K562 (cell line): ENCODE measurements at regions not wholly inside any gene's neighbourhood (a gene's known extent, or its start where the extent isn't known, plus 50 kb on each side); places are given as distances from the start of the nearest gene placed in this dataset.

Source experiments
- ATAC-seq: fragments of 200-7000 bp; cut with Tn5 transposase; 3 replicates; pipeline ENCODE4 v1.9.1; 2020; ENCODE audit warnings: moderate library complexity
- BruUV-seq: library from RNA; stranded (reverse); fragments of 400-500 nt; replicated peaks from 2 replicates; lab custom pipeline; 2021; lab: Mats Ljungman, UMichigan
- CTCF ChIA-PET: fragments of 300-600 bp; formaldehyde crosslinking; extraction: SDS; loops from one replicate; lab custom pipeline; 2021; ENCODE audit warnings: low intra/inter-chr PET ratio; lab: Yijun Ruan, JAX
- POLR2A ChIA-PET: fragments of 300-600, 350-650 bp; sonication (Branson Sonifier 250); formaldehyde crosslinking; extraction: SDS; loops from one replicate; lab custom pipeline; 2021; ENCODE audit warnings: antibody characterized with exemption, inconsistent platforms; lab: Yijun Ruan, JAX
- DNase-seq, 4 experiments: peaks; one replicate each; pipeline versions ENCODE4 v3.0.0 to v3.0.0-alpha.2; 2011 to 2018; ENCODE audit warnings: low spot score in 3 of 4, mixed read lengths in 3 of 4; ENCODE audit errors: extremely low read depth in 1 of 4
- FAIRE-seq: peaks from 2 replicates; lab custom pipeline; 2011; peaks lifted over from hg19 to GRCh38; lab: Jason Lieb, UNC
- H2AFZ ChIP-seq: 2 replicates; pipeline ENCODE4 v1.6.0; 2011; ENCODE audit warnings: low read depth, low read length, control low read depth, inconsistent platforms
- H3K27ac ChIP-seq: fragments of 200-600 bp; 3 replicates; pipeline ENCODE4 v1.8.0; 2011; ENCODE audit warnings: low read depth, mild to moderate bottlenecking, control low read depth, inconsistent platforms, low read length, moderate library complexity, mixed read lengths; ENCODE audit errors: extremely low read depth
- H3K27me3 ChIP-seq, 2 experiments: fragments of 300-600 bp in 1 of 2; 2 replicates in 1 of 2; 3 replicates in 1 of 2; pipeline versions ENCODE4 v1.6.0 to v1.8.0; 2011; ENCODE audit warnings: inconsistent platforms in 2 of 2, low read length in 2 of 2, mild to moderate bottlenecking in 1 of 2, mixed read lengths in 1 of 2, moderate library complexity in 1 of 2; ENCODE audit not compliant: control insufficient read depth in 2 of 2, insufficient read depth in 2 of 2
- H3K36me3 ChIP-seq: fragments of 300-600 bp; 3 replicates; pipeline ENCODE4 v1.8.0; 2011; ENCODE audit warnings: mild to moderate bottlenecking, low read length, inconsistent platforms; ENCODE audit not compliant: control insufficient read depth, insufficient read depth
- H3K4me1 ChIP-seq, 2 experiments: fragments of 200-600 bp in 1 of 2; replicated peaks in 1 of 2; 2 replicates in 1 of 2; 3 replicates in 1 of 2; pipeline versions ENCODE4 v1.5.1 to v1.8.0; 2011; ENCODE audit warnings: inconsistent platforms in 2 of 2, low read length in 2 of 2, mild to moderate bottlenecking in 1 of 2, mixed read lengths in 1 of 2, moderate library complexity in 1 of 2; ENCODE audit not compliant: control insufficient read depth in 2 of 2, insufficient read depth in 2 of 2
- H3K4me2 ChIP-seq: 2 replicates; pipeline ENCODE4 v1.6.1; 2011; ENCODE audit warnings: low read length, control low read depth, inconsistent platforms, mixed read lengths; ENCODE audit not compliant: insufficient read depth
- H3K4me3 ChIP-seq: fragments of 200-600 bp; sonication (generic), shearing (Covaris generic); 2 replicates; pipeline ENCODE4 v1.5.1; 2016; ENCODE audit warnings: control low read depth, inconsistent platforms
- H3K79me2 ChIP-seq: fragments of 200-600 bp; 3 replicates; pipeline ENCODE4 v1.8.0; 2011; ENCODE audit warnings: low read length, inconsistent platforms; ENCODE audit not compliant: control insufficient read depth, insufficient read depth
- H3K9ac ChIP-seq, 2 experiments: 2 replicates each; pipeline versions ENCODE4 v1.6.0 to v1.6.1; 2011; ENCODE audit warnings: low read depth in 2 of 2, low read length in 2 of 2, control low read depth in 1 of 2, inconsistent platforms in 1 of 2, mild to moderate bottlenecking in 1 of 2, mixed read lengths in 1 of 2; ENCODE audit not compliant: insufficient read depth in 1 of 2
- H3K9me1 ChIP-seq: one replicate; pipeline ENCODE4 v1.6.0; 2011; ENCODE audit warnings: inconsistent platforms, mild to moderate bottlenecking, low read length, moderate library complexity; ENCODE audit not compliant: control insufficient read depth, insufficient read depth
- H3K9me3 ChIP-seq: replicated peaks from 2 replicates; pipeline ENCODE4 v1.5.1; 2011; ENCODE audit warnings: low read depth, low read length, inconsistent platforms; ENCODE audit not compliant: control insufficient read depth, insufficient read depth
- H4K20me1 ChIP-seq: replicated peaks from 2 replicates; pipeline ENCODE4 v1.6.1; 2011; ENCODE audit warnings: low read length, inconsistent platforms, mixed read lengths; ENCODE audit not compliant: control insufficient read depth, insufficient read depth
- ATF1 ChIP-seq, 2 experiments: fragments of 450-650 bp in 1 of 2; IDR thresholded peaks; 2 replicates each; pipeline ENCODE4 v1.6.1; 2016; ENCODE audit warnings: missing compliant biosample characterization in 1 of 2, missing genetic modification characterization in 1 of 2
- HIVEP1 ChIP-seq: fragments of 250-450 bp; sonication (Bioruptor Pico); IDR thresholded peaks from 2 replicates; pipeline ENCODE4 v1.4.0; 2020; ENCODE audit warnings: mild to moderate bottlenecking
- HOXB6 ChIP-seq: fragments of 250-450 bp; sonication (Bioruptor Pico); IDR thresholded peaks from 2 replicates; pipeline ENCODE4 v1.5.1; 2022; ENCODE audit warnings: mild to moderate bottlenecking, borderline replicate concordance
- NUFIP1 ChIP-seq: fragments of 450-650 bp; IDR thresholded peaks from 2 replicates; pipeline ENCODE4 v1.6.1; 2018; ENCODE audit not compliant: partially characterized antibody
- RCOR1 ChIP-seq, 2 experiments: IDR thresholded peaks; 2 replicates each; pipeline ENCODE4 v1.6.1; 2012; ENCODE audit warnings: low read depth in 2 of 2, low read length in 2 of 2, borderline replicate concordance in 1 of 2, improper control_type of control experiment in 1 of 2
- ZBTB49 ChIP-seq: sonication (generic); formaldehyde crosslinking; IDR thresholded peaks from 2 replicates; pipeline ENCODE4 v1.8.0; 2022; ENCODE audit warnings: missing genetic modification reagents, mild to moderate bottlenecking, borderline replicate concordance
- ZNF121 ChIP-seq: sonication (generic); formaldehyde crosslinking; conservative IDR thresholded peaks from 2 replicates; pipeline ENCODE4 v1.8.0; 2022; ENCODE audit warnings: missing genetic modification reagents
- in situ Hi-C: fragments of 300-500 bp; cut with MboI; formaldehyde crosslinking; loops from 4 replicates; pipeline ENCODE4 v1.15.0; 2018; ENCODE audit warnings: inconsistent platforms, mixed read lengths
- intact Hi-C: fragments of 100-400 bp; cut with micrococcal nuclease; formaldehyde crosslinking; loops from 2 replicates; pipeline ENCODE4 v1.14.2; 2022

- H3K4me2 ChIP-seq, result no peak overlapping the region
- no peaks in the 10 kb centered on the region for H3K9me3 ChIP-seq
- DNase-seq, result no peak
- intact Hi-C loops, result no loop called here
- no peak for FAIRE-seq
- no peaks in the 10 kb centered on the region for H3K4me1 ChIP-seq
- ChIA-PET POLR2A (no interaction called here), CTCF (no interaction called here)
- H3K4me3 ChIP-seq, result no peak overlapping the region
- H3K27me3 ChIP-seq, result no peaks in the 10 kb centered on the region
- no peak overlapping the region for H2AFZ ChIP-seq
- no peak overlapping the region for H3K9ac ChIP-seq
- H3K36me3 ChIP-seq, result no peaks in the 10 kb centered on the region
- in situ Hi-C loops, result no loop called here
- TF ChIP-seq ATF1 (CRISPR knock-in tag; IDR thresholded peaks at IDR 0.05), result no peak
- TF ChIP-seq ATF1 (tag; IDR thresholded peaks at IDR 0.05), result no peak
- TF ChIP-seq HIVEP1 (CRISPR knock-in tag), result no peak
- no peak for TF ChIP-seq HOXB6
- no peak for TF ChIP-seq ZBTB49
- no peak for TF ChIP-seq RCOR1 (IDR thresholded peaks at IDR 0.05; ENCODE audit: borderline replicate concordance in 1 of 2, low read depth in 2 of 2, low read length in 2 of 2)
- TF ChIP-seq NUFIP1, result no peak
- TF ChIP-seq ZNF121 (CRISPR knock-in tag), result no peak
- ATAC-seq, result no peak
- no peaks in the 10 kb centered on the region for H3K79me2 ChIP-seq
- H4K20me1 ChIP-seq, result no peaks in the 10 kb centered on the region
- BruUV-seq, result no TSS peak
- no peak overlapping the region for H3K27ac ChIP-seq
- no peaks in the 10 kb centered on the region for H3K9me1 ChIP-seq
Observed at GRCh38 chr4:59966758-59967157, 1233.4 kb upstream of the ADGRL3 start.
